GM04503 (cell line): ENCODE measurements at regions not wholly inside any gene's neighbourhood (a gene's known extent, or its start where the extent isn't known, plus 50 kb on each side); places are given as distances from the start of the nearest gene placed in this dataset.
"Not testable (repeated sequence)": the region's sequence is repeated elsewhere in the genome, so short reads cannot be mapped to it uniquely, and the experiment has no call there.

Experiments used
- DNase-seq: peaks from one replicate; pipeline ENCODE4 v3.0.0-alpha.2; 2012; ENCODE audit warnings: low read depth

DNA sequence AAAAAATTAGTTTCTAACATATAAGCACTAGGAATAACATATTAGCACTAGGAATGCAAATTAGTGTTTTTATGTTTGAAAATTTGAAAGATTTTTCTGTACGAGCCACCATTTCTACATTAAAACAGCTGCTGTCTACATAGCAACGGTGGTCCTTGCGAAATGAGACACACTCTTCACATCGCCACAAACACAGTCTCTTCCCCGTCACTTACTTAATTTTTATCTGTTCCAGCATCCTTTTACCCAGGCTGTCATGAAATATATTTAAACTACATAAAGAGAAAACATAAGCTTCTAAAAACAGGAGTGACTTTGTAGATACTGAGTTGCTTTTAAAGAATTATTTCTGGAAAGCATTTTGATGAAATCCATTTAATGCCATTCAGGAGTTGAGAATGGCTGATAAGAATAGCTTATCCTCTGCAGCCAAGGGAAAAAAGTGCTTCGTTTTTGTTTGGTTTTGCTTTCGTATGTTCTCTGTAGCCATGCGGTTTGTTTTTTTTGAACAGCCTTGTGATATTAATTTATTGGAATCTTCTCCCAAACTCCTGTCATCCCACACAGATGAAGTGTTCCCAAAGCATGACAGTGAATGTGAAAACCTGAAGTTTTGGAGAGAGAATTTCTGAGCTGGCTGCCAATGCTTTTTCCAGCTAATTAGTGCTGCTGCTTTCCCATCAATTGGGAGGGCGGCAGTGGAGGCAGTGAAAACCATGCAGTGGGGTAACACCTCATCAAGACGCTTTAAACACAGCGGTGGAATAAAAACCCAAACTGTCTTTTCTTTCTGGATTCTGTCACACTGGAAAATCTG lies 603.7 kb upstream of the ADARB2 start:
- DNase-seq, result no peak

DNA sequence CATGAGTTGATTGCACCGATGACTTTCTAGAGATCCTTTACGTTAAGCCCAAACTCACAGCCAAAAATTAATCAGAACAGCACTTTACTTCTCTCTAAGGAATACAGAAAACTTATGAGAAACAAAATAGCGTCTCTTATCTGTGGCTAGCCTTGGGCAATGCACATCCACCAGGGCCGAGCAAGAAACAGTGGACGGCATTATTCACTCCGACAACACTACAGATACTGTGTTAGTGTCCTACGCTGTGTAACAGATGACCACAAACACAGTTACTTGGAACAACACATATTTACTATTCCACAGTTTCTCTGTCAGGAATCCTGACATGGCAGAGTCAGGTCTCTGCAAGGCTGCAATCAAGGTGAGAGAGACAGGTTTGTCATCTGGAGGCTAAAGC lies 598.3 kb upstream of the ADARB2 start:
- DNase-seq, result no peak

DNA sequence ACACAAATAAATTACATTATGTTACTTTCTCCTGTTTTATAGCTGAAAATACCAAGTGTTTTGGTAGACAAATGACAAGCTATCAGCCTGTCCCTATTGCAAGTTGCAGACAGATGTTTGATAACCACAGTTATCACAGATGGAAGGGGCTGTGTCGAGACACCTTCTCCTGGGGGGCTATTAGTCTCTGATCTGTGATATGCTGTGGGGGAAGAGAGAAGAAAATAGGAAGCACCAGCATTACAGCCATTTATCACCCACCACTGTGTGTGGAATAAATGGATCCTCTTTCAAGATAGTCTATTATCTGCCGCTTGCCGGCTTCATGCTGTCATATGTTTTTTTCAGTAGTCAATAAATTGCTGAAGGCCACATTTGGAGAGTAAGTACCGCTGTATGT lies 597.2 kb upstream of the ADARB2 start:
- DNase-seq, result no peak

DNA sequence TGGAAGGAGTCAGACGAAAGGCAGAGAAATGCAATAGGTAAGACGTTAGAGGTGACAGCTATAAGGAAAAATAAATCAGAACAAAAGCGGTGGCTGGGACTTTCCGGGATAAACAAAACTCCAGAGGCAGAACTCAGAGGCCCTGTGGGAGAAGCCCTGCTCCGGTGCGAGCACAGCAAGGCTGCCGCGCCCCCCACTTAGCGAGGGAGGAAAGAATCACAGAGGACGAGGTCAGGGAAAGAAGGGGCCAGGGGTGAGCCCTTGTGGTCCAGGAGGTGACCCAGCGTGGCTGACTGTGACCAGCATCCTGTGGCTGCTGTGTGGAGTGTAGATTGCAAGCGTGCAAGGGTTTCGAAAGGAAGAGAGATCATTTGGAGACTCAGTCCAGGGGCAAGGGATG lies 591.8 kb upstream of the ADARB2 start:
- DNase-seq, result no peak

DNA sequence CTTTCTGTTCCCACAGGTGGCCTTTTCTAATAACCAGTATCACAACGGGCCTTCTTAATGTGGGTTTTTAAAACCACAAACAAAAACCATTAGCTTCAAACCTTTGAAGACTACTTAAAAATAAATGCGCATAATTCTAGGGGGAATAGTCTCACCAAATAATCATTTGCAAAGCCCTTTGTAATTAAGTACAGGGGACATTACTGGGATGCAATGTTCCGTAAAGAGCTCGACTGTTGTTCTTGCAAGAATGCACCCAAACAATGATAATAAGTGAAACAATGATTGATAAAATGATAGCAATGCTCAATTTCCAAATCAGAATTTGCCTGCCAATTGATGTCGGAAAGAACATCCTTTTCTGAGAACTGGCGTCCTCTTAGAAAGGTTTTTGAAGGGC lies 589.1 kb upstream of the ADARB2 start:
- no peak for DNase-seq

DNA sequence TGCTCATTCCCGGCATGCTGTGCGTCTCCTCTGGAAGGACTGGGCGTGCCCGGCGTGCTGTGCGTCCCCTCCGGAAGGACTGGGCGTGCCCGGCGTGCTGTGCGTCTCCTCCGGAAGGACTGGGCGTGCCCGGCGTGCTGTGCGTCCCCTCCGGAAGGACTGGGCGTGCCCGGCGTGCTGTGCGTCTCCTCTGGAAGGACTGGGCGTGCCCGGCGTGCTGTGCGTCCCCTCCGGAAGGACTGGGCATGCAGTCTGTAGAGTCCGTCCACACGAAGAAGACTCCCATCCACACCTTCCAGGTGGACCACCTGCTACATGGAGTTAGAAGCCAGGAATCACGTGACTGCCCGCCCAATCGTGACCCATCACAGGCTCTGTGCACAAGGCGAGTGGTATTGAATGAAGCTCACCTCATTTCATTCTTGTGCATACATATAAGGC lies 577.7 kb upstream of the ADARB2 start:
- DNase-seq, result not testable (repeated sequence)

DNA sequence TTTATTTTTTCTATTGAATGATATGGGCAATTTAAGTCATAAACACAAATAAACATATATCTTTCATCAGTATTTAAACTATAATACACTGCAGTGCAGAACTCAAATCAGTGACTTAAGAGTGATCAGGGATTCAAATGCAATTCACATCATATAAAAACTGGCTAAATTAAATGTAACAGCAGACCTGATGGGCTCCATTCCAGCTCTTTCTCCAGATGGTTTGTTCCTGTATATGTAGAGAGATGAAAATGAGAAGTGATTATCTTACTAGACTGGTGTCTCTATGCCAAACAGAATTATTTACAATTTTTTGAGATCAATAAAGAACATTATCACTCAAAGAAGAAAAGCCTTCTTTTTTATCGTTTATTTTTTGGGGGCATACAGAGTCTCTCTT lies 568.8 kb upstream of the ADARB2 start:
- no peak for DNase-seq

DNA sequence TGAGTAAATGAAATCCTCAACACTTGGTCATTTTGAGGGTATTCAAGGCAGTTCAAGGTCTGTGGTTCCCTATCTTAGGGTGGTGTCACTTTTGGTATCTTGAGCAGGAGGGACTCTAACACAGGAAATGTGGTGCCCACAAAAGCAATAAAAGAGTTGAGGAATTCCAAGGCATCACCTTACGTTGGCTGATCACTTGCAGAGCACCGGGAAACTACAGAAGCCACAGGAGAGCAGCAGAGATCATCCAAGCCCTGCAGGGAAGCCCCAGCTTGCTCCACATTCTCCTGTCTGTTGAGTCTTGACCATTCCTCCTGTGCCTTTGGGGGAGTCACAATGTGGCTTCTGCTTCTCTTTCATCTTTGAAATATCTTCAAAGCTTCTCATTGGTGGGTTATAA lies 565.8 kb upstream of the ADARB2 start:
- DNase-seq, result no peak

DNA sequence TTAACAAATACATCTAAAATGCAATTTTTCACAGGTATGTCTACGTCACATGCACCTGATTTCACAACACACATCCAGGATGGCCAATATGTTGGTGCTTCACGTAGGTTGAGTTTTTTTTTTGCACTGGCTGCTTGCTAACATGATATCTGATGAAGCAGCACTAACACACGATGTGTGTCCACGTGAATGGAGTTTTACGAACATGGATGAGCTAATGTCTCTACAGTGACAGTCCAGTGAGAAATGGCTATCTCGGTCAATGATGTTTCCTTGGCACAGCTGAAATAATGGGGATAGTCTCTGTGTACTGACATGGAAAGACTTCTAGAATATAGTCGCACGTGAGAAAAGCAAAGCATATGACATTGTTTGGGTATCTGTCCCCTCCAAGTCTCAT lies 563.9 kb upstream of the ADARB2 start:
- DNase-seq, result no peak

DNA sequence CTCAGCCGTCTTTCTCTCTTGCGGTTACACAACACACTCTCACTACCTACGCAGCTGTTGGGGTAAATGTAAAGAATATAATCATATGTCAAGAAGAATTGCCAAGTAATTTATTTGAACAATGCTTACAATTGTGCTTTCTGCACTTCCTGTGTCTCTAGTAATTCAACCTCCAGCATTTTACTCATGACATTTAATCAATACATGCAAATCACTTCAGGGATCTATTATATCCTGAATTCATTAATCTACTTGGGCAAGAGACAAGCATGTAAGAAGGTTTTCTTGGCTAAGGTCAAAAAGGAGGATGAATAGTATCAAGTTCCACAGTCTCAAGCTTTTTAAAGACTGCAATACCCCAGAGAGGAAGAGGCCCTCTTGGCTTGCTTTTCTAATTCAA lies 562.9 kb upstream of the ADARB2 start:
- no peak for DNase-seq

DNA sequence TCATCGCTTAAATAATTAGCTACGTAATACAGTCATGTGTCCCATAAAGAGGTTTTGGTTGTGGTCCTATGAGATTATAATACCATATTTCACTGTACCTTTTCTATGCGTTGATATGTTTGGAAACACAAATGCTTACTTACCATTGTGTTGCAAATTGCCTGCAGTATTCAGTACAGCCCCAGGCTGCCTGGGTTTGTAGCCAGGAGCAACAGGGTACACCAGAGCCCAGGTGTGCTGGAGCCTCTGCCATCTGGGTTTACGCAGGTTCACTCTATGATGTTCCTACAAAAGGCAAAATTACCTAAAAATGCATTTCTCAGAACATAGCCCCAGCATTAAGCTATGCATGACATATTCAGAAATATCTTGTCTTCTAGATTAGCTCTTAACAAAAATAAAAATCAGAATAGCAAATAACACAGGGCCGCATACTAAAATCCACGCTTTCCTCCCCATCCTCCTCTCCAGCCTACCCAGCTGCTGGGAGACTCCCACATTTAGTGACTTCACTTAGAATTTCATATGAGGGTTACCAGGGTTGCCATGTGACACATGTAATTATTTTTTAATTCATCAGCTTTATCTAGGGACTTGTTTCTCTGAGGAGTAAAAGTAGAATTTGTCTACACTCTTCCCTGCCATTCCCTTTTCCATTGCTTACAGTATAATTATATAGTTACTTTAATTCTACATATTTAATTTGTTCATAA lies 559.0 kb upstream of the ADARB2 start:
- no peak for DNase-seq

DNA sequence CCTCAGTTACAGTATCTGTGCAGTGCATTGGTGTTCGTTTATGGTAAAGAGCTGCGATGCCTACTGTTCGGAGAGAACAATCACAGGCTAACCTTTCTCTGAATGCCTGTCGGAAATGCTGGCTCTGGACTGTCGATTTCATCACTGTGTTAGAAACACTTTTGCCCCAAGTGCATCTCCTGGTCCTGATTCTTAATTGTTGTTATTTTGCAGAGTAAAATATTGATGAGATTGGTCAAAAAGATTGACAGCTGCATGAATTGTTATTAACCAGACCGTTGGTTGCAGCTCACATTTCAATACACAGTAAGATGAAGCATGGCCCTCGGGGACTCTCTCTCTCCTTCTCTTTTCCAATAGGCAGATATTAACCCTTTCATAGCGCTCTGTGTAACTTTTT lies 557.4 kb upstream of the ADARB2 start:
- no peak for DNase-seq

DNA sequence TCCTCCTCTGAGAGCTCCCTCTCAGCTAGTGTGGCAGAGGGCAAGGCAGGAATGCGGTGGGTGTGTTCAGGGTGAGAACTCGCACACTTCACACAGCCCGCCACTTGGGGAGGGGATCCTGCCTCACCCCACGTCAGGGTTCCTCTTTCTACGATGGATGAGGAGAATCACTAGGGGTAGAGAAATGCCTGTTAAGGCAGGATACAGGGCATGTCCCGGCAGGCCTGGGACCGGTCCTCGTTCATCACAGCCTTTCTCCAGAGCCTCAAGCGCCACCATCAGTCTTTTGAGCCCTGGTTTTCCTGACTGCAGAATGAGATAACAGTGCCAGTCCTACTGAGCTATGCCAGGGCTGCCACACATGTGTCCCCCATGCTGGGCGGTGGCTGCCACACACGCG lies 546.7 kb upstream of the ADARB2 start:
- no peak for DNase-seq

DNA sequence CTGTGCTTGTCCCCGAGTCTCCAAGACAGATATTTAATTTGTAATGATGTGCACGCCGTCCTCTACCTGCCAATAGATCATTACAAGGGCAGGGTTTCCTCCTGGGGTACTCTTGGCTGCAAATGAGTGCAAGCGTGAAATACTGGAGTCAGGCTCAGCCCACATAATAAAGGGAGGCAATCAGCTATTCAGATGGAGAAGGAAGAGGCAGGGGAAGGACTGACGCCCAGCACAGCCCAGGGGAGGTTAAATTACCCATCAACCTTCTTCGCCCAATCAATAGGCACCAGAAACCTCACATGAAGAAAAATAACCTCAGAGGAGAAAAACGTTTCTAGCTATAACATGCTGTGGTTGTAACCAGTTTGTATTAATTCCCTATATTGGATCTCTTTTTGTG lies 544.9 kb upstream of the ADARB2 start:
- no peak for DNase-seq

DNA sequence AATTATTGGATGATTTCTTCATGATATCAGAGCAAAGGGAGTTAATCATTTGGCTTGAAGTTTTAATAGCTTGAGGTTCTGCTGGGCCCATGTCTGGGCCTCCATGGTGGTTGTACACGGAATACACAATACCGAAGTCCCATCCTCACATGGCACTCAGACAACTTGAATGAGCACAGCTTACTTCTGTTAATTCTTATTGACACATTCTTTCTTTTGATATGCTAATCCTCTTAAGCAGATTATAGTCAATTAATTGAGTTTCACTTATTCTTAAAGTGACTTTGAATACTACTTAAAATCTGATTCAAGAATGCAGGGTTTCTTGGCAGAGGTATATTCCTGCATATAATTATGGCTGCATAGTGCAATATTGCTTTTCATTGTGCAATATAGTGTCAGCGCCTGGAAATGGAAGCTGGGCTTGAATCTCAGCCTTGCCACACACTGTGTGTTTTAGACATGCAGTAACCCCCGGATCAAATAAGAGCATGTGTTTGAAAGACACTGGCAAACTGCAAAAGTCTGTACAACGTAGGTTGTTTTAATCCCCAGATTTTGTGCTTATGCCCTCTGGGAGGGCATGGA lies 543.5 kb upstream of the ADARB2 start:
- no peak for DNase-seq

DNA sequence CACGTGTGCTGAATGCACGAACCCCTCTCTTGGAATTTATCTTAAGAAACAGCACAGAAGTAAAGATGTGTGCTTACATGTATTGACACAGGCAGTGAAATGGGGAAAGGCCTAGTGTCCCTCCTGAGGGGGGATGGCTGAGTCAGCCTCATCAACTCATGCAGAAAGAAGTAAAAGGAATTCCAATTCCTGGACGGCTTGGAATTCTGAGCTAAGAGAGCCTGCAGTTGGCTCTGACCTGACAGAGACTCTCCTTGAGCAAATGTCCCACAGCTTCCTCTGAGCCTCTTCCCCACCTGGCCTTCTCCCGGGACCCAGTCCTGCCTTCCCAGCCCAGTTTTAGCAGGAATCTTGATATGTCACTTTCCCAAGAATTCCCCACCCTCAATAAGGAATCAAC lies 542.4 kb upstream of the ADARB2 start:
- no peak for DNase-seq

DNA sequence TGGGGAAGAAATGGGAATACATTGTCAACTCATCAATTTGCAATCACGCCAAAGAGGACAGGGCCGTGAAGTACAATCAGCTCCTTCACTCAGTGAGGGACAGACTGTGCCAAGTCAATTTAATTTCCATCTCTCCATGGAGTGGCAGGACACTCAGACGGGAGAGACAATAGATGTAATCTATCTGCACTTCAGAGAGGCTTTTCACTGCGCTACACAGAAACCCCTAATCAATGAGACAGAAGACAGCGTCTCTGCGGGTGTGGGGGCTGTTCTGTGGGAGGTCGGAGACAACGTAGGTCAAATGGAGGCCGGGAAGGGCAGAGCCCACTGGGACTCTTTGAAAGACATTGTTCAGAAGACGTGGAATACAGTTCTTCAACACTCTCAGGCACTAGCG lies 541.0 kb upstream of the ADARB2 start:
- no peak for DNase-seq

DNA sequence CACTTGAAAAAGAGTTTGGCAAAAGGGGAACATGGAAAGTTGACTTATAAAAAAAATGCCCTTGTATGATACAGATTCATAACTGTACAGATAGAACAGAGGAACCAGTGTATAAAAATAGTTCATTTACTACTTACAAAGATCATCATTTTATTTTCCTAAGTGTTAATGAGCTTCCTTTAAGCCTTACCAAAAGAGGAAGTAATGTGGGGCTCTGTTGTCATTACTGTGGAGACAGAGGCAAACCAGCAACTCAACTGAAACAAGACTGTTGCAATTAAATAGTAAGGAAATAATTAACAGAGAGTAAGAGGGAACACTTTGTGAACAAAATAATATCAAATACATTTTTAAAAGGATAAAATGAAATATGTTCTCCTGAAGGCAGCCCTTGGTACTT lies 526.2 kb upstream of the ADARB2 start:
- no peak for DNase-seq

DNA sequence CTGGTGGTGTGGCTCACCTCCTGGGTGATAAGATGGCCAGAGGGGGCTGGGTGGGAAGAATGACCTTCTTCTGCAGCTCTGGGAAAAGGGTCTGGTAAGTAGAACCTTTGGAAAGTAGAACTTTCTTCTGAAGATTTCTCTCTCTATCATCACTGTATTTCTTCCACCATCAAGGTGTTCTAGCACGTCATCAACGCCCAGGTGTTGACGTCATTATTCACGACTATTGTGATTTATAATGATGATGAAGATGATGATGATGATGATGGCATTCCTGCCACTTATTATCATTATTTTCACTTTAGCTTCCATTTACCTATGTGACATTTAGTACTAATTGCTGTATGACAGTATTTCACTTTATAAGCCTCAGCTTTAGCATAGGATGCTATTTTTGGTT lies 525.6 kb upstream of the ADARB2 start:
- DNase-seq, result no peak

DNA sequence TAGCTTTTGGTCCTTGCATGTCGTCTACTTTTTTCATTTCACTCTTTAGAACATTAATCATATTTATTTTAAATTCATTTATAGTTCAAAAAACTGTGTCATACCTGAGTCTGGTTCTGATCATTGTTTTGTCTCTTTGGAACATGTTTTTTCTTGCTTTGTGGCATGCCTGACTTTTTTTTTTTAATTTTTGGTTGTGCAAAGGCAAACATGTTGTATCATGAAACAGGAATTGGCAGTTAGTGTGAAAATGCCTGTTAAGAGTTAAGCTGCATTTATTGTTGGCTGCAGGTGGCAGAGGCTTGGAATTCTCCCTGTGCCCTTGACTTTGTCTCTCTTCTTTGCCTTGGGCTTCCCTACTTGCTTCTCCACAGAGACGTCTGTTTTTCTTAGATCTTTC lies 525.0 kb upstream of the ADARB2 start:
- no peak for DNase-seq

DNA sequence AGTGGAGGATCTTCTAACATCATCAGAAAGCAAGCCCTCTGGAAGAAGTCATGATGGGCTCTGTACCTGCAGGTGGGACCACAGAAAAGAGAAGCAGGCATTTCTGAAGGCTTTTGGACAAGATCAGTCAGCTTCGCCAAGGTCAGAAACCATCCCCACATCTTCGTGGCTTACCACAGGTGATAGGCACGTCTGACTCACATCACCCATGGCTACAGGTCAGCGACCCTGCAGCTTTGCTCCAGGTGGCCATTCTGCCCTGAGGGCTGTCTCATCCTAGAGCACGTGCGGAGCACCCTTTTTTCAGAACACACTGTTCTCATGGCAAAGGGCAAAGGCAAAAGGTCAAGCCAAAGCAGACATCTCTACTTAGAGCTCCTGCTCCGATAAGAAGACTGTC lies 518.9 kb upstream of the ADARB2 start:
- no peak for DNase-seq

DNA sequence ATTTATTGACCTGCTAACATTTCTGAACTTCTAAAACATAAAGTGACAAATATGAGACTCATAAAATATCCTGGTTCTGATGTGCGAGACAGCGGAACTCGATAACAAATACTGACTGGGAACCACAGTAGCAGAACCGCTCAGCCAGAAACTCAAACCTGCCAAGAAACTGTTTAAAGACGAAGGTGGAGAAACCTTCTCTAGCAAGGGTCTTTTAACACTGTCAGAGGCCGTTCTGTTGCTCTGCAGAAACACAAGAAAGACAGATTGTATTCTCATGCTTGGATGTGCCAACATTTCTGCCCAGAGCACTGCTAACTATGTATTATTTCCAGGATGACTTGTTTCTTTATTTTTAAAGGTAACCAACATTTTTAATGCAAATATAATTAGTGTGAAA lies 514.8 kb upstream of the ADARB2 start:
- no peak for DNase-seq

DNA sequence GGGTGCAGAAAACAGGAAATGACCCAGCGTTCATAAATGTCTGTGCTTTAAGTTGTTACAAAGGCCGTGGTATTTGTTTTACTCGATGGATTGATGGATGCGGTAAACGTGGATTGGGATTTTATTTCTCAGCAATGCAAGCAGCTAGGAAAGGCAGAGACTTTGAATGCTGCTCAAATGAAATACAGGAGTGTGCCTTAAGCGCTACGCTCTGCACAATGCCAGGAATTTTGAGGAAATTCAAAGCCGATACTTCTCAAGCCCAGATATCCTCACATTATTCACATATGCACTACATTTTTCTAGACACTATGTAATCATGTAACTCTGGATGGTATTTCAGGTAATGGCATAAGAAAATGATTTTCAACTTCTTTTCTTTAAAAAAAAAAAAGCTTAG lies 514.3 kb upstream of the ADARB2 start:
- DNase-seq, result no peak
